ENCODE measurements at regions not wholly inside any gene's neighbourhood (a gene's known extent, or its start where the extent isn't known, plus 50 kb on each side); places are given as distances from the start of the nearest gene placed in this dataset.
A peak's percentile ranks its signal among the peaks of the same experiment; 100 is the strongest.
"Not testable (repeated sequence)": the region's sequence is repeated elsewhere in the genome, so short reads cannot be mapped to it uniquely, and the experiment has no call there.

GRCh38 chr4:23035521-23036056, 342.9 kb downstream of the GBA3 start:
- Histone ChIP-seq H3K36me3 (ENCODE audit: insufficient read depth, low read length) (no peaks in the 10 kb centered on the region), H3K4me1 (ENCODE audit: control insufficient read depth, insufficient read depth, low read length, unreplicated experiment) (peaks cover 7% of the 10 kb centered on the region), H3K4me3 (ENCODE audit: low read depth, low read length) (no peak overlapping the region), H3K79me2 (ENCODE audit: control insufficient read depth, insufficient read depth, low read length, unreplicated experiment) (no peaks in the 10 kb centered on the region), H2AFZ (ENCODE audit: low read length, unreplicated experiment) (no peak overlapping the region), H3K27ac (ENCODE audit: low read depth, low read length) (no peak overlapping the region), H3K27me3 (ENCODE audit: insufficient read depth, low read length) (no peaks in the 10 kb centered on the region)

GRCh38 chr4:23034731-23035130, 342.0 kb downstream of the GBA3 start:
- Histone ChIP-seq H2AFZ (ENCODE audit: low read length, unreplicated experiment) (no peak overlapping the region), H3K4me3 (ENCODE audit: low read depth, low read length) (no peak overlapping the region), H3K27ac (ENCODE audit: low read depth, low read length) (no peak overlapping the region), H3K79me2 (ENCODE audit: control insufficient read depth, insufficient read depth, low read length, unreplicated experiment) (no peaks in the 10 kb centered on the region), H3K4me1 (ENCODE audit: control insufficient read depth, insufficient read depth, low read length, unreplicated experiment) (peaks cover 2% of the 10 kb centered on the region), H3K36me3 (ENCODE audit: insufficient read depth, low read length) (no peaks in the 10 kb centered on the region), H3K27me3 (ENCODE audit: insufficient read depth, low read length) (no peaks in the 10 kb centered on the region)

GRCh38 chr4:23033796-23034195, 341.1 kb downstream of the GBA3 start:
- no peaks in the 10 kb centered on the region for H3K4me1 ChIP-seq (ENCODE audit: control insufficient read depth, insufficient read depth, low read length, unreplicated experiment)
- no peak overlapping the region for H2AFZ ChIP-seq (ENCODE audit: low read length, unreplicated experiment)
- H3K36me3 ChIP-seq (ENCODE audit: insufficient read depth, low read length) = no peaks in the 10 kb centered on the region
- no peaks in the 10 kb centered on the region for H3K79me2 ChIP-seq (ENCODE audit: control insufficient read depth, insufficient read depth, low read length, unreplicated experiment)
- no peak overlapping the region for H3K27ac ChIP-seq (ENCODE audit: low read depth, low read length)
- no peak overlapping the region for H3K4me3 ChIP-seq (ENCODE audit: low read depth, low read length)
- H3K27me3 ChIP-seq (ENCODE audit: insufficient read depth, low read length) = no peaks in the 10 kb centered on the region

GRCh38 chr4:23028875-23029274, 336.1 kb downstream of the GBA3 start:
- H3K27me3 ChIP-seq (ENCODE audit: insufficient read depth, low read length) = no peaks in the 10 kb centered on the region
- H3K4me3 ChIP-seq (ENCODE audit: low read depth, low read length) = no peak overlapping the region
- H3K36me3 ChIP-seq (ENCODE audit: insufficient read depth, low read length) = no peaks in the 10 kb centered on the region
- H2AFZ ChIP-seq (ENCODE audit: low read length, unreplicated experiment) = no peak overlapping the region
- H3K4me1 ChIP-seq (ENCODE audit: control insufficient read depth, insufficient read depth, low read length, unreplicated experiment) = peaks cover 8% of the 10 kb centered on the region
- no peaks in the 10 kb centered on the region for H3K79me2 ChIP-seq (ENCODE audit: control insufficient read depth, insufficient read depth, low read length, unreplicated experiment)
- no peak overlapping the region for H3K27ac ChIP-seq (ENCODE audit: low read depth, low read length)

- H3K27ac ChIP-seq (ENCODE audit: low read depth, low read length) = peak overlapping the region; percentile 93
- no peaks in the 10 kb centered on the region for H3K27me3 ChIP-seq (ENCODE audit: insufficient read depth, low read length)
- peak overlapping the region; percentile 2 for H2AFZ ChIP-seq (ENCODE audit: low read length, unreplicated experiment)
- H3K4me1 ChIP-seq (ENCODE audit: control insufficient read depth, insufficient read depth, low read length, unreplicated experiment) = peaks cover 38% of the 10 kb centered on the region
- H3K36me3 ChIP-seq (ENCODE audit: insufficient read depth, low read length) = no peaks in the 10 kb centered on the region
- H3K79me2 ChIP-seq (ENCODE audit: control insufficient read depth, insufficient read depth, low read length, unreplicated experiment) = no peaks in the 10 kb centered on the region
- H3K4me3 ChIP-seq (ENCODE audit: low read depth, low read length) = no peak overlapping the region
These were observed 330.9 kb downstream of the GBA3 start for GRCh38 chr4:23023666-23024065.

- no peaks in the 10 kb centered on the region for H3K79me2 ChIP-seq (ENCODE audit: control insufficient read depth, insufficient read depth, low read length, unreplicated experiment)
- H3K4me1 ChIP-seq (ENCODE audit: control insufficient read depth, insufficient read depth, low read length, unreplicated experiment) = peaks cover 38% of the 10 kb centered on the region
- no peaks in the 10 kb centered on the region for H3K36me3 ChIP-seq (ENCODE audit: insufficient read depth, low read length)
- H2AFZ ChIP-seq (ENCODE audit: low read length, unreplicated experiment) = peak overlapping the region; percentile 2
- H3K27ac ChIP-seq (ENCODE audit: low read depth, low read length) = peak overlapping the region; percentile 93
- no peaks in the 10 kb centered on the region for H3K27me3 ChIP-seq (ENCODE audit: insufficient read depth, low read length)
- no peak overlapping the region for H3K4me3 ChIP-seq (ENCODE audit: low read depth, low read length)
These were observed 330.4 kb downstream of the GBA3 start for GRCh38 chr4:23023121-23023520.

GRCh38 chr4:23022032-23022431, 329.3 kb downstream of the GBA3 start:
- H3K27ac ChIP-seq (ENCODE audit: low read depth, low read length) = peak overlapping the region; percentile 93
- H3K4me3 ChIP-seq (ENCODE audit: low read depth, low read length) = peak overlapping the region; percentile 26; the same call in 1 of the 2 replicates
- H3K36me3 ChIP-seq (ENCODE audit: insufficient read depth, low read length) = no peaks in the 10 kb centered on the region
- H3K79me2 ChIP-seq (ENCODE audit: control insufficient read depth, insufficient read depth, low read length, unreplicated experiment) = no peaks in the 10 kb centered on the region
- no peaks in the 10 kb centered on the region for H3K27me3 ChIP-seq (ENCODE audit: insufficient read depth, low read length)
- peaks cover 38% of the 10 kb centered on the region for H3K4me1 ChIP-seq (ENCODE audit: control insufficient read depth, insufficient read depth, low read length, unreplicated experiment)
- H2AFZ ChIP-seq (ENCODE audit: low read length, unreplicated experiment) = peak overlapping the region; percentile 47

GRCh38 chr4:23021040-23021439, 328.3 kb downstream of the GBA3 start:
- peaks cover 38% of the 10 kb centered on the region for H3K4me1 ChIP-seq (ENCODE audit: control insufficient read depth, insufficient read depth, low read length, unreplicated experiment)
- peak overlapping the region; percentile 93 for H3K27ac ChIP-seq (ENCODE audit: low read depth, low read length)
- no peak overlapping the region for H3K4me3 ChIP-seq (ENCODE audit: low read depth, low read length)
- H3K27me3 ChIP-seq (ENCODE audit: insufficient read depth, low read length) = no peaks in the 10 kb centered on the region
- H3K79me2 ChIP-seq (ENCODE audit: control insufficient read depth, insufficient read depth, low read length, unreplicated experiment) = no peaks in the 10 kb centered on the region
- H3K36me3 ChIP-seq (ENCODE audit: insufficient read depth, low read length) = no peaks in the 10 kb centered on the region
- H2AFZ ChIP-seq (ENCODE audit: low read length, unreplicated experiment) = no peak overlapping the region

- not testable (repeated sequence) for H3K36me3 ChIP-seq (ENCODE audit: insufficient read depth, low read length); H3K27me3 ChIP-seq (ENCODE audit: insufficient read depth, low read length); H3K79me2 ChIP-seq (ENCODE audit: control insufficient read depth, insufficient read depth, low read length, unreplicated experiment); H3K4me3 ChIP-seq (ENCODE audit: low read depth, low read length); H2AFZ ChIP-seq (ENCODE audit: low read length, unreplicated experiment); H3K27ac ChIP-seq (ENCODE audit: low read depth, low read length)
- H3K4me1 ChIP-seq (ENCODE audit: control insufficient read depth, insufficient read depth, low read length, unreplicated experiment) = peaks cover 38% of the 10 kb centered on the region
These were observed 327.7 kb downstream of the GBA3 start for GRCh38 chr4:23020399-23020798.

GRCh38 chr4:23016981-23017380, 324.2 kb downstream of the GBA3 start:
- Histone ChIP-seq H3K27me3 (ENCODE audit: insufficient read depth, low read length) (no peaks in the 10 kb centered on the region), H3K36me3 (ENCODE audit: insufficient read depth, low read length) (no peaks in the 10 kb centered on the region), H2AFZ (ENCODE audit: low read length, unreplicated experiment) (no peak overlapping the region), H3K27ac (ENCODE audit: low read depth, low read length) (no peak overlapping the region), H3K79me2 (ENCODE audit: control insufficient read depth, insufficient read depth, low read length, unreplicated experiment) (no peaks in the 10 kb centered on the region), H3K4me3 (ENCODE audit: low read depth, low read length) (no peak overlapping the region), H3K4me1 (ENCODE audit: control insufficient read depth, insufficient read depth, low read length, unreplicated experiment) (peaks cover 11% of the 10 kb centered on the region)

GRCh38 chr4:23015821-23016220, 323.1 kb downstream of the GBA3 start:
- no peaks in the 10 kb centered on the region for H3K79me2 ChIP-seq (ENCODE audit: control insufficient read depth, insufficient read depth, low read length, unreplicated experiment)
- no peaks in the 10 kb centered on the region for H3K36me3 ChIP-seq (ENCODE audit: insufficient read depth, low read length)
- H3K27ac ChIP-seq (ENCODE audit: low read depth, low read length) = no peak overlapping the region

More at GRCh38 chr4:23015821-23016220, 323.1 kb downstream of the GBA3 start:
- Histone ChIP-seq H3K27me3 (ENCODE audit: insufficient read depth, low read length) (no peaks in the 10 kb centered on the region), H2AFZ (ENCODE audit: low read length, unreplicated experiment) (no peak overlapping the region), H3K4me1 (ENCODE audit: control insufficient read depth, insufficient read depth, low read length, unreplicated experiment) (peaks cover under 1% of the 10 kb centered on the region), H3K4me3 (ENCODE audit: low read depth, low read length) (no peak overlapping the region)

Measured in ACC112 (cell line).